HG03457 (cell line): ENCODE measurements at regions not wholly inside any gene's neighbourhood (a gene's known extent, or its start where the extent isn't known, plus 50 kb on each side); places are given as distances from the start of the nearest gene placed in this dataset.

ENCODE experiments used
- ATAC-seq: cut with Tn5 transposase; IDR thresholded peaks from one replicate; pipeline ENCODE4 v1.9.1; 2021; ENCODE audit warnings: moderate number of reproducible peaks; ENCODE audit not compliant: unreplicated experiment

DNA sequence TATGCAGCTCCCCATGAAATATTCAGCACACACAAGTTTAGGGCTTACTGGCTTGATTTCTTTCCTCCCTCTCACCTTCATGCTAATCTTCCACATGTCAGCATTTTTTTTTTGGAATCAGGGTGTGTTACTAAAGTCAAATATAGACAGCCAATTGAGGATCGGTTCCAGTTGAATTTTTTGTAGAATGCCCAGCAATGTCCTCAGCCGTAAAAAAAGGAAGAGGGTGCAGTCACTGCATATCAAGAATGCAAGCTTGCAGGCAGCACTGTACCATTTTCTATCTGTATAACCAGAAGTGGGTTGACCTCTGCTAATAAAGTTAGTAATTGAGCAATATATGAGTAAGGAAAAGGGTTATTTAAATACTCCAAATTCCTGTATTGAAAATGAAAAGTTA, 51.4 kb upstream of the CHMP2B start:
- no peak for ATAC-seq

DNA sequence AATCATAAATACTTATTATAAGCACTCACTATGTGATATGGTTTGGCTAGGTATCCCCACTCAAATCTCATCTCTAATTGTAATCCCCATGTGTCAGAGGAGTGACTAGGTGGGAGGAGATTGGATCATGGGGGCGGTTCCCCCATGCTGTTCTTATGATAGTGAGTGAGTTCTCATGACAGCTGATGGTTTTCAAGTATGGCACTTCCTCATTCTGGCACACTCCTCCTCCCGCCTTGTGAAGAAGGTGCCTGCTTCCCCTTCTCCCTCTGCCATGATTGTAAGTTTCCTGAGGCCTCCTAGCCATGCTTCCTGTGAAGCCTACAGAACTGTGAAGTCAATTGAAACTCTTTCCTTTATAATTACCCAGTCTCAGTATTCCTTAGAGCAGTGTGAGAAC, 53.3 kb upstream of the CHMP2B start:
- ATAC-seq: no peak

- ATAC-seq: no peak
These were observed 54.0 kb upstream of the CHMP2B start for GRCh38 chr3:87173071-87173470.

- peak; percentile 85 for ATAC-seq
These were observed 59.3 kb upstream of the CHMP2B start for GRCh38 chr3:87167628-87168456.

- ATAC-seq: no peak
These were observed 62.9 kb upstream of the CHMP2B start for GRCh38 chr3:87164245-87164644.

GRCh38 chr3:87161851-87162250, 65.3 kb upstream of the CHMP2B start:
- no peak for ATAC-seq

- ATAC-seq: no peak
These were observed 65.7 kb upstream of the CHMP2B start for GRCh38 chr3:87161417-87161816.

DNA sequence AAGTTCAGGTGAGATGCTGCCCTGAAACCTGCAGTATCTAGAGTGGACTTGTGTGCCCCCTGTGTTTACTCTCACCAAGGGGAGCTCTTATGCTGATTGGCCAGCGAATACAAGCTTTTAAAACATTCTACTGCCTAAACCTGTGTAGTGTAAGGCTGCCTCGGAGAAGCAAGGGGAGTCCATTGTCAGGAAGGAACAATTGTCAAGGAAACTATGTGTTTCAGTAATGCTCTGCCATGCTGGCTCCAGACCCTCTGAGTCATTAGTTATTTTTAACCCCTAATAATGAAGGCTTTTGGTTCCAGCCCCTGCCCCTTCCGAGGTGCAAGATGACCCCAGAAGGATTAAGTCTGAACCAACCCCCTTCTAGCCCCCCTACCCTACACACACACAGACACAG, 66.1 kb upstream of the CHMP2B start:
- ATAC-seq: no peak

DNA sequence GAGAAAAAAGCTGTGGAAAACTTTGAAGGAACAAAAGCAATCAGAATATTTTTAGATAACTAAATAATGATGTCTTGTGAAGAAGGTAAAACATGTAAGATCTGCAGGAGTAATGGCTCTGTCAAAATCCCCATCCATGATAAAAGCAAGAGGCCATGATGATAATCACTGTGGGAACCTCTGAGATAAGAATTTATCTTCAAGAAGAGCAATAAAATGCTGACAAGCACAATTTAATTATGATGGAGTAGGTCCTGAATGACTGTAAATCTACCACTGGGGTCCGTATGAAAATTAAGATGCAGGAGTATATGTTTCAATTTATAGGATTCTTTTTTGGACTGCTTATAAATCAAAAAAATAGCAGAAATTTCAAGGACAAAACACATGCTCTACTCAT, 68.3 kb upstream of the CHMP2B start:
- no peak for ATAC-seq

- ATAC-seq: no peak
These were observed 79.1 kb upstream of the CHMP2B start for GRCh38 chr3:87148020-87148419.

- no peak for ATAC-seq
These were observed 79.5 kb upstream of the CHMP2B start for GRCh38 chr3:87147562-87147961.

GRCh38 chr3:87145553-87145952, 81.6 kb upstream of the CHMP2B start:
- no peak for ATAC-seq

- no peak for ATAC-seq
These were observed 91.0 kb upstream of the CHMP2B start for GRCh38 chr3:87136066-87136596.

GRCh38 chr3:87135412-87135811, 91.7 kb upstream of the CHMP2B start:
- no peak for ATAC-seq

DNA sequence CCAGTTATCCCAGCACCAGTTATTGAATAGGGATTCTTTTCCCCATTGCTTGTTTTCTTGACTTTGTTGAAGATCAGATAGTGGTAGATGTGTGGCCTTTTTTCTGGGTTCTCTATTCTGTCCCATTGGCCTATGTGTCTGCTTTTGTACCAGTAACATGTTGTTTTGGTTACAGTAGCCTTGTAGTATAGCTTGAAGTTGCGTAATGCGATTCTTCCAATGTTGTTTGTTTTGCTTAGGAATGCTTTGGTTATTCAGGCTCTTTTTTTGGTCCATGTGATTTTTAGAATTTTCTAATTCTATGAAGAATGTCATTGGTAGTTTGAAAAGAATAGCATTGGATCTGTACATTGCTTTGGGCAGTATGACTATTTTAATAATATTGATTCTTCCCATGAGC, 94.3 kb upstream of the CHMP2B start:
- no peak for ATAC-seq

DNA sequence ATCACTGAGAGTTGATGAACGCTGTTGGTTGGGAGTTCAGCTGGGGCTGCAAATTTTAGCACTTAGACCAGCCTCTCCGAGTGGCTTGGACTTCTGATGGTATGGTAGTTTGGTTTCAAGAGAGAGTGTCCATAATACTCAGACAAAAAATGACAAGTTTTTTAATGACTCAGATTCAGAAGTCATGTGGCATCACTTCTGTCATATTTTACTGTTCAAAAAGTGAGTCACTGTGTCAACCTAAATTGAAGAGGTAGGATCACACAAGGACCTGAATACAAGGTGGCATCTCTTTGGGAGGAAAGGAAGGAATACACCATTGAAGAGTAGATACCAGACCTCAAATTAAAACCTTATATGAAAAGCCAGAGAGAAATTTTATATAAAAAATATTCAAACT, 99.1 kb upstream of the CHMP2B start:
- ATAC-seq: no peak

DNA sequence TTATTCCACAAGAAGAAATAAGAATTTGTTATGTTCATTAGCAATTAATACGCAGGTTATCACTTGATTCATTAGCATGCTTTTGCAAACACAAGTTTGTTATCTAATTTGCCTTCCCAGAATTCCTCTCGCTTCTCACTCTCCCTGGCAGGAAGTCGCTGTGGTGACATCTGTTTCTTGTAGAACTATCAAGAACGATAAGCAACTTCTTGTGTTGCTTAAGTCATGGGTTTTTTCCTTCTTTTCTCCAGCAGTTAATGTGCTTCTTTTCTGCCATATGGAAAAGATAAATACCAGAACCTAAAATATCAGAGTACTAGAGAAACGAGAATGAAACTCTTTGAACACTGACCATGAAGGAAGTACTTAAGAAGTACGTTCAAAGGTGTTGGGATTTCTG, 99.8 kb upstream of the CHMP2B start:
- ATAC-seq: no peak

- no peak for ATAC-seq
These were observed 100.8 kb upstream of the CHMP2B start for GRCh38 chr3:87126321-87126720.

- no peak for ATAC-seq
These were observed 102.0 kb upstream of the CHMP2B start for GRCh38 chr3:87125116-87125515.

GRCh38 chr3:87122766-87123165, 104.3 kb upstream of the CHMP2B start:
- ATAC-seq: no peak

DNA sequence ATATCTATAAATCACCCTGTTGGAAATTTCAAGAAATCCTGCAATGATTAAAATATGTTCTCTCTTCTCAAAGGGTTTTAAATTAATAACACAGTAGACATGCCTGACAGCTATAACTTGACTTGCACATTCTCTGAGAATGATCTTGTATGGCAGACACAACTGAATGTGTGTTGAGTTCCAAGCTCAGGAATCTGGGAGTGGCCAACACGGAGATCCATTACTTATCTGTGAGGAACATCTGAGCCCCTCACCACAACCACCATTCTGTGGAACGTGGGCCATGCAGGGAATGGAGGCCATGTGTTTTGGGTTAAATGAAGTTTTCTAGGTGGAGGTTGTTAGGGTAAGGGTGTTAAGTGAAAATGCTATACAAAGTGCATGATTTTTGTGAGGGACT, 105.3 kb upstream of the CHMP2B start:
- no peak for ATAC-seq

DNA sequence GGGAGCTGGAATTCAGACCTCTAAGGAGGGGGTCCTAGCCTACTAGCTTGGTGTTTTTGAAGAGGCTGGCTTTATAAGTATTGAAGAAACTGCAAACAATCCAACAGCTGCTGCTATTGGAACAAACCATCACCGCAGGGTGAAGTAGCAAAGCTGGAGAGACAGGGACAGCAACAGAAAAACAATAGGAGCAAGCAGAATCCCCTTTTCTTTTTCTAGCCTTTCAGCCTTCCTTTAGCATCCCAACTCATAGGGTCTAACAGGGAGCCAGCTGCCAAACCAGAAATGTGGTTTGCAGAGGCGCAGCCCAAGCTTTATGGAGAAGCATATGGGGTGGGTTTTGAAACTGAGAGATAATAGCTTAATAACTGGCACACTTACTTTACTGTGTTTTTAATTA, 106.2 kb upstream of the CHMP2B start:
- ATAC-seq: no peak

DNA sequence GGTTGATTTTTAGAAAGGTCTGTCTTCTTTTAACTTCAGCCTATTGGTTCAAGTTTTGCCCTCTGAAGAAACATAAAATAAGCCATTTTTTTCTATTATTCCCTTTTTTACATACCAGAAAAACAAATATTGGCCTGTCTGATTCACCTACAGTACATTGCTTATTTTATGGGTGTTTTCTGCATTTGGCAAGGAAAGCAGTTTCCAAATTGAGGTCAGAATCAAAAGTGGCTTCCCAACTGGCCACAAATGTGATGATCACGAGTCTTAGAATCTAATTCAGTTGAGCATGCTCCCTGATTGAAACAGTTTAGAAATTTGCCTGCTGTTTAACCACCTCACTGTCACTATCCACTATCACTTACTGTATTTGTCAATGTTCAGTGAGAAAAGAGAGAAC, 106.9 kb upstream of the CHMP2B start:
- ATAC-seq: no peak
